ENCODE measurements at regions not wholly inside any gene's neighbourhood (a gene's known extent, or its start where the extent isn't known, plus 50 kb on each side); places are given as distances from the start of the nearest gene placed in this dataset.
"Not testable (repeated sequence)": the region's sequence is repeated elsewhere in the genome, so short reads cannot be mapped to it uniquely, and the experiment has no call there.

DNA sequence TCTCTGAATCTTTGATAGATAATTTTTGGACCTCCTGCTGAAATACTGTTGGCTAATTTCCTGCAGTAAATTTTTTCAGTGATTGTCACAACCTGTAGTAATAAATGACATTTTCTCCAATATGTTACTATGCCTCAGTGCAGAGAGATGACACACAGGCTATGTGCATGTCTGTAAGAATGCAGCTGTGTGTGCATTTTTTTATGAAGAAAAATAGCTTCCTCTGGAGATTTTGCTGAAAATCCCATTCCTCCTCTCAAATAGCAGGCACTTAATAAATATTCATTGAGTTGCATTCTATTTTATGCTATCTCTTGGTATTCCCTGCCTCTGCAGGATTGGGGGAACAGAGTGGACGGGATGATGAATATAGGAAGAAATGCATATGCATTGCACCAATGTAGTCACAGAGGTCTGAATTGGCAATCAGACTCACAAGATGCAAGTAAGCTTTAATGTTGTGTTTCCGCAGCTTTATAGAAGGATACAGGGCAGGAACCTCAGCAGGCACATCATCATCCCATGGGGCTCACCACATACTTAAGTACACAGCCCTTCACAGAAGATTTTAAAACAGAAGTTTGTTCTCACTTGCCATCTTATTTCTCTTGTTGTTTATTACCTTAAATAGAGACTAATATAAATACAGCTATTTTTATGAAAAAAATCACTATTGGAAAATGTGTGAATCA lies 474.7 kb downstream of the EPM2A start:
- FAIRE-seq (no peak), DNase-seq (ENCODE audit: low spot score in 2 of 2) (no peak)

DNA sequence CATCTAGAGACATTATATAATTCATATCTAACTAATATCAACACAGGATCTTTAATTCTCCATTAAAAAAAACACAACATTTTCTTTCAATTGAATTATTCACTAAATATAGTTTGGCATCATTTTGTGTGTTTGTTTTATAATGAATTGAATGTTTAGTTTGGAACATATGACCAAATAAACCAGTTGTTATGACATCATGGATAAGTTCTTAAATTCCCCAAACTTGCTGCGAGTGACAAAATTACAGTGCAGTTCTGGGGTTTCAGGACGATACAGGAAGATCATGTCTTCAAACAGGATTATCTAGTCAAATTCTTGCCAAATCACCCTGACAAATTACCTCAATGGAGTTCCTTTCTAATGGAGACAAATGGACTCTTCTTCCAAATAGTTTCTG lies 473.6 kb downstream of the EPM2A start:
- DNase-seq (ENCODE audit: low spot score in 2 of 2) (no peak), FAIRE-seq (peak; percentile 13)

DNA sequence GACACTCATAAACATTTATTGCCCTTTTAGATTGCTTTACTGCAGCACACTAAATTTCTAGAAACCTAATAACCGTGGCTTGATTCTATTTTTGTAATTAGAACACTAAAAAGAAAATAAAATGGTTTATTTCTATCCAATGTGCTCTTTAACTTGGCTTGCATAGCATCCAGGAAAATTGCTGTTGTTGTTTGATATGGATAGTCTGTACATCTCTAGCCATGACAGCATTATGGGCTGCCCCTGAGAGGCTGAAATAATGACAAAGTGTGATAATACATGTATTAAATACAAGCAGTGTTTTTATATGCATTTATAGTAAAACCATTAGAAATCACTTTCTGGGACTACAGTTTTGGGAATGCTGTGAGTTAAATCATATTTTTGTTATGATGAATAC lies 472.5 kb downstream of the EPM2A start:
- FAIRE-seq (no peak), DNase-seq (ENCODE audit: low spot score in 2 of 2) (no peak)

DNA sequence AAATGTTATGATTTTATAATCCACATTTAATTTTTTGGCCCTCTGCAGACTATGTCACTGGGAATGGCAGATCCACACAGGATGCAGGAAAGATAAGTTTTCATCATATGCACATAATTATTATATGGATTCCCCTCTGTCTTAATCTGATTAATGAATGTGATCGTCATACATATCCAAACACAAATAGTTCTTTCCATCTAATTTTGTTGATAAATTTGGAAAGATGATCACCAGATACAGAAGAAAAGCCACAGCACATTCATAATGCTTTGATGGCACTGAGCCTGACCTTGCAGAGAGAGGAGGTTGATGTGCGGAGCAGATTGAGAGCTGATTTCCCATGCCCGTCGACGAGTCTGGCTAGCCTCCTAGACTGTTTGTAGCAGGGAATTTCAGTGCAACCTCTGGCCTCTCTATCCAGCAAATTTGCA lies 471.5 kb downstream of the EPM2A start:
- DNase-seq (ENCODE audit: low spot score in 2 of 2) = no peak
- no peak for FAIRE-seq

DNA sequence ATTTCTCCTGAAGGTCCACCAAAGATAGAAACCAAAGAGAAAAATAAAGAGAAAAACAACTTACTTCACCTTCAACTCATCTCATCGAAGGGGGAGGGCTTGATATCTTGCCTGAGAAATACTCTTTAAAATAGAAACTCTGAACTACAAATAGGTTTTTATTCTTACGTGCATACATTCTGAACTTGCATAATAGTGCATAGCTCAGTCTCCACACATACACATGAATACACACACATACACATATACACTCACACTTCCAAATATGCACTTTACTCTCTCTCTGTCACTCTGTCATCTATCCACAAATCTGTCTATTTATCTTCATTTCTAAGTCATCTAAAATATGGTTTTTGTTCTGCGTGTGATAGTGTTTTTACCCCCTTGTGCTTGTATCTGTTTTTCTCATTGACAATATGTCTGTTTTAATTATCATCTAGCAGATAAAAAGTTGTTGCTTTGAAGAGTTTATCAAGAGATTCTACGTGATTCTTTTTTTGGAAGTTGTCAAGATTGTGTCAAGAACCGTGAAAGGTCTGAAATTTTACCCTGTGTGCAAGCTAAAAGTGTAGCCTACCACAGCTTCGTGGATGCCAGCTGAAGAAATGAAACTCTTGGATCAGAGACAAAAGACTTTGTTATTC lies 468.8 kb downstream of the EPM2A start:
- DNase-seq (ENCODE audit: low spot score in 2 of 2) (no peak), FAIRE-seq (no peak)

DNA sequence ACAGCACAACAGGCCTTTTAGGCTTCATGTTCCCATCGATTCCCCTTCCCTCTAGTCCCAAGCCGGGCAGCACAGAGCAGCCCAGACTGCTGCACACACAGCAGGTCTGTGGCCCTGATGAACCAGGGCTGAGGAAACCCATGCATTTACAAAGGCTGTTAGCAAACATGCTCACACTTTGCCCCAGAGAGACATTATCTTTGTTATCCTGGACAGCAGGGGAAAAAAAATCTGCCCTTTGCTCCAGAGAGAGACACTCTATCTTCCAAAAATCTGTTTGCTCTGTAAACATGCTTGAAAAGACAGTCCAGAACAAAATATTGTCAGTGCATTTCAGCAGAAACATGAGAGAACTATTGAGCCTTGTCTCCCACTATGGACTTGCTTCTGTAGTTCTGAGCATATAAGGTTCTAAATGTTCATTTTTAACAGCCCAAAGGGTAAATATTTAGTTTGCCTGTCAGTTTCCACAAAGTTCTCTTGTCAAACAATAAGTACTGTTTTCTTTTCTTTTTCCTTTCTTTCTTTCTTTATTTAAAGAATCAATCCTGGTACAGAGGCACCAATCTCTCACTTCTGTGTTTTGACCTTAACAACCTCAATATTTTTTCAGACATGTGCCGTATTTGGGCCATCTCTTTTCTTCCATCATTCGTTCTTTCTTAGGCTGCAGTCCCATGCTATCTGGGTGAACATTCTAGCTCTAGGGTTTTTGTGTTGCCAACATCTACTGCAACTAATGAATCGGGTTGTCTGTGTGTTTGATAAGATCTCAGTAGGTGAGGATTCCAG lies 468.0 kb downstream of the EPM2A start:
- no peak for DNase-seq (ENCODE audit: low spot score in 2 of 2)

DNA sequence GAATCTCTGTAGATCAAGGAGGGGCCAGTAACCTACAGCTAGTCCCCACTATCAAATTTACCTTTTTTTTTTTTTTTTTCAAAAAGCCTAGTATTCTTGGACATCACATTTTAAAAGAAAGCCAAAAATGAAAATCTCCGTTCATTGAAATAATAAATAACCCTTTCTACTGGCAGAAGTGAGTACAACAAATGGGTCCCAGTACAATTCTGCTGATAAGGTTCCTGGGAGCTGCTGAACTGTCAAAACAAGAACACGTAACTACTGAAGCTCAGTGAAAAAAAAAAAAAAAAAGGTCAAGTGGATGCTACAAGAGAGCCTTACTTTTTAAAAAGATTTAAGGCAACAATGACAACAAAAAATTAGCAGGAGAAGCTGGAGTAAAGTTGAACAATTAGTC lies 464.9 kb downstream of the EPM2A start:
- no peak for DNase-seq (ENCODE audit: low spot score in 2 of 2)
- no peak for FAIRE-seq

More for the DNA sequence above, 468.0 kb downstream of the EPM2A start:
- no peak for FAIRE-seq

DNA sequence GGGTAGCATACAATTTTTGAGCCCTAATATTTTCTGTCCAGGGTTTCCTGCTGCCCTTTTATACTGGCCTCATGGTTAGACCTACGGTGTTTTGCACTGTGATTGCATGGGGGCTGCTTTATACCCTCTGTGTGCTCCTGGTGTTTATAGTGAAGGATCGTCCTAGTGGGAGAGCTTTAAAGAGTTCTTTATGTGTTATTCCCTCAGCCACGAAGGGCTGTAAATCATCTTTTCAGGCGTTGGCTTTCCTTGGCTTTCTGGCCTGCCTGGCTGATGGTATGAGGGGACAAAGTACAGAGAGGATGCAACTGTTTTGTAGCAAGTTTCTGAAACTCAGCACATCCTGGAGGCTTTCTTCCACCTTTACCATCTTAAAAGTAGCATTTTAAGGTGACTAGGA lies 464.3 kb downstream of the EPM2A start:
- DNase-seq (ENCODE audit: low spot score in 2 of 2) = no peak

DNA sequence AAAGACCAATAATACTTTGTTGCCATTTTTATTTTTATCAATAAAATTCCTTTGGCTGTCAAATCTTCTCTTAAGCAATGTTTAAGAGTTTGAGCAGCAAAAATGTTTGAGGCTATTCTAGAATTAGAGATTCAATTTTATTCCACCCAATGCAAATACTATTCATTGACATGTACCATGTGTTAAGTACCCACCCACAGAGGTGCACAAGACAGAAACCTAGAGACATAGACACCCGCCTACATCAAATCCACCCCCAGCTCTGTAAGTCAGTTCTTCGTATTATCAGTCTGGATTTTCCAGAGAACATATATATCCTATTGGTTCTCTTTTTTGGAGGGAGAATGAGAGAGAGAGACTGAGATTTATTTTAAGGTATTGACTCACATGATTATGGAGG lies 463.7 kb downstream of the EPM2A start:
- FAIRE-seq (no peak), DNase-seq (ENCODE audit: low spot score in 2 of 2) (no peak)

More for the DNA sequence above, 464.3 kb downstream of the EPM2A start:
- FAIRE-seq = no peak

DNA sequence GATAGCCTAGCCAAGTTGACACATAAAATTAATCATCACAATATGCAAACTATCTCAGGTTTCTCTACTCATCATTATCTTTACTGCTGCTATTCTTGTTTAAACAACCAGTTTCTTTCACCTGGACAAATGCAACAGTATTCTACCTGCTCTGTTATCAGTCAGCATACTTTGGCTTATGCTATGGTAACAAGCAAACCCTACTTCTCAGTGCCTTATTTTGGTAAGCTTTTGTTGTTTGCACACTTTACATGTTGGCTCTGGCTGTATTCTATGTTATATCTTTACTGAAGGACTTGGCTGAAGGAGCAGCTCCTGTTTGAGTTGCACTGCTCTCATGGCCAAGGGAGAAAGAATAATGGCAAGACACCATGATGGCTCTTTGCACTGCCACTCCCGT lies 463.1 kb downstream of the EPM2A start:
- FAIRE-seq (no peak), DNase-seq (ENCODE audit: low spot score in 2 of 2) (no peak)

DNA sequence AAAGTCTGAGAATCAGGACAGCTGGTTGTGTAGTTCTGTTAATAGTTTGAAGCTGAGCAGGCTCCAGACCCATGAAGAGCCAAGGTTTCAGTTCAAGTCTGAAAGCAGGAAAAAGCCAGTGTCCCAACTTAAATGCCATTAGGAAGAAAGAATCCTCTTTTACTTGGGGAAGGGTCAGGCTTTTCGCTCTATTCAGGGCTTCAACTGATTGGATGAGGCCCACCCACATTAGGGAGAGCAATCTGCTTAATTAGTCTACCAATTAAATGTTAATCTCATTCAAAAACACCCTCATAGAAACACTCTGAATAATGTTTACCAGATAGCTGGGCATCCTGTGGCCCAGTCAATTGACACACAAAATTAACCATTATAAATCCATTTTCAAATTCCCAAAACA lies 462.2 kb downstream of the EPM2A start:
- DNase-seq (ENCODE audit: low spot score in 2 of 2) (no peak), FAIRE-seq (no peak)

DNA sequence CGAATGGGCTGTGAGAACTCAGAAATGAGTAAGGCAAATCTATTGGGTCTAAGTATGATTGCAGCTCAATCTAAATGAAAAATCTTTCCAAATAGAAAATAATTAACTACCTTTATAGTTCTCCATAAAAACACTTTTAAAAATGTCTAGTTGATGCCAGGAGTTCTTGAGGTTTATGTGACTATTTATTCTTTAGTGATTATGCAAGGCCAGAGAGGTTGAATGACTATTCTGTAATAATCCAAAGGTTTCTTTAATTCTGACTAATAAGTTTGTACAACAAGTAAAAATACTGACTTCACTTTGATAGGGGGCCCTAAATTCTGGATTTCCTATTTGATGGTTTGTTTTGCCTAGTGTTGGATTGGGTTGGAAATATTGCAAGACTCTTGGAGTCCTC lies 461.2 kb downstream of the EPM2A start:
- FAIRE-seq (no peak), DNase-seq (ENCODE audit: low spot score in 2 of 2) (no peak)

DNA sequence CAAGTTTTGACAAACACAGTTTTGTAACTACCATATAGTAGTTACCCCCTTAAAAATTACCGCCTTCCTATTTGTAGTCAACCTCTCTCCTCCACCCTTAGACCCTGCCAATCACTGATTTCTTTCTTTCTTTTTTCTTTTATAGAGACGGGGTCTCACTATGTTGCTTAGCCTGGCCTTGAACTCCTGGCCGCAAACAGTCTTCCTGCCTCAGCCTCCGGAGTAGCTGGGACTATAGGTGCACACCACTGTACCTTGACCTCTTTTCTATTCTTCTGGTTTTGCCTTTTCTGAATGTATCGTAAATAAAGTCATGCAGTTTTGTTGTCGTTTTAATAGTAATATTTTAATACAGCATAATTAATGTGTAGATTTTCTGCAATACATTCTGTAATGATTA lies 460.3 kb downstream of the EPM2A start:
- FAIRE-seq = no peak
- no peak for DNase-seq (ENCODE audit: low spot score in 2 of 2)

DNA sequence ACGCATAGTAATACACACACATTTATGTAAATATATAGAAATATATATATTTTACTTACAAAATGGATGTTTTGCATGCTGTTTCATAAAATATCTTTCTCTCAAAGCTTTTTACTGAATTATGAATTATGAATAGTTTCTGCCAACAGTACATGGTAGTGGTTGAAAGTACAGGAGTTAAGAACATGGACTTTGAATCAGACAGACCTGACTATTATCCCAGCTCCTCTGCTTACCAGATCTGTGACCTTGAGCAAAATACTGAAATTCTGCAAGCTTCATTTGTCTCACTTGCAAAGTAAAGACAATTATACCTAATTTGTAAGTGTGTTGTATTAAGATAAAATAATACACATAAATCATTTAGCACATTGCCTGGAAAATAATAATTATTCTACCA lies 459.5 kb downstream of the EPM2A start:
- DNase-seq (ENCODE audit: low spot score in 2 of 2) = no peak
- no peak for FAIRE-seq

DNA sequence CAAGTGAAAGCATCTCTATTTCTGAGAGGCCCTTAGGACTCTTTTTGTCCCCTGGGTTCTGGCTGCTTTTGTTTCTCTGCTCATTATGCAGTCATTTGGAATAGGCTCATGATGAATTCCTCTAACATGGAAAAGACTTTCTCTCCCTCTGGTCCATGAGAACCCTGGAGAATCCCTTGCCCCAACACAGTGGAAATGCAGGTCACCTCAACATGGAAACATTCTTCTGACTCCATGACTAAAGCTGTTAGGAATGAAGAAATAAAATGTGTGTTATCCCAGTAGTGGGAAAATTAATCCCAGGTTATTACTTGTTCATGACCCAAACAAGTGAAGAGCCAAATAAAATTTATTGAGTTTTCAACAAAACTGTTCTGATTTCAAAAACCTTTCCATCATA lies 458.6 kb downstream of the EPM2A start:
- DNase-seq (ENCODE audit: low spot score in 2 of 2) (no peak), FAIRE-seq (no peak)

DNA sequence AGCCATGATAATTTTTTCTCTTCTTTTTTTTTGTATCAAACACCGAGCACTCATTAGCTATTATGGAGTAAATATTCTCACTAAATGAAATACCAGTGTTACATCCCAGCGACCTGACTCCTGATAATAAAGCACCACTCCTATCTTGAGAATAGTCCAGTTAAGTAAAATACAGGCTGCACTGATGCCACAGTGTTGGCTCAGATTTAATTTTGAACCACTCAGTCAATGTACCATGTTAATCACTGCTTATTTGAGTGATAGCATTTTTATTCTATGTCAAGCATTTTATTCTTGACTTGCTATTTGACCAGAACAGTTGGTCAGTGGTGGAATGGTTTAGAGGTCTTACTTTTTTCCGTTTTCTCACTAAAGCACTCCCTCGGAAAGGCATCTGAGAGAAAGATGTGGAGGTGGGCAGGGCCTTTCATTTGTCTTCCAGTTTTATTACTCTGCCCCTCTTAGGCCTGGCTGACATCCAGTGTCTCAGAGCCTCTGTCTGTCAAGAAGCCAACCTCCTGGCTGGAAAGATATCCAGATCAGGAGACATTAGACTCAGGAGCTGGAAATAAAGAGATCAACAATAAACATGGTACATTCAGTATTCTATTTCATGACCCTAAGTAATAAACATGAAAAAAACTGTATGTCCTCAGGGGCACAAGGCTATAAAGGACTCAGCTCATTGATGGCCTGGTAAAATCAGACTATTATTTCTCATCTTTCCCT lies 457.8 kb downstream of the EPM2A start:
- DNase-seq (ENCODE audit: low spot score in 2 of 2) = no peak
- no peak for FAIRE-seq

DNA sequence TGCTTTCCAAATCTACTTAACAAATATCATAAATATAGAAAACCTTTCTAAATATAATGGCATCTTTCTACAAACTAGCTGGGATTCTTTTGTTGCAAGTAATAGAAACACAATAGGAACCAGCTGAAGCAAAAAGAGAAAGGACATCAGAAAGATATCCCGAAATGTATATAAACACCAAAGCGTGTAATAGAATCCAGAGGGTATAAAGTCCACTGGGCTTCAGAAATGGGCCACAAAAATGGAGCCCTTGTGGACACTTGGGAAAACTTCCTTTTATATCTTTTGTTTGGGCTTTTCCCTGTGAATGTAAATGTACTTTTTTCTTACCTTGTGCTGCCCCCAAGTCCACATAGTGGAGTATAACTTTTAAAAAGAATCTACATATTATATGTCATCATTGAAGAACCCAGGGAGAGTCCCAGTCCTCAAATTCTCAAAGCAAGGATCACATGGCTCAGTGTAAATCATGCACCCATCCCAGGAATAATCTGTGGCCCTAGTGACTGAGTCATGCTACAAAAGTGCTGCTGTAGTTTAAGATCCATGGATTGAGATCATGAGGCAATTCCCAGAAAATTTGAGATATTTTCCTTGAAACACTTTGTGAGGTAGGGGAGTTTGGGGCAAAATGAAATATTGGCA lies 457.0 kb downstream of the EPM2A start:
- FAIRE-seq (no peak), DNase-seq (ENCODE audit: low spot score in 2 of 2) (no peak)

DNA sequence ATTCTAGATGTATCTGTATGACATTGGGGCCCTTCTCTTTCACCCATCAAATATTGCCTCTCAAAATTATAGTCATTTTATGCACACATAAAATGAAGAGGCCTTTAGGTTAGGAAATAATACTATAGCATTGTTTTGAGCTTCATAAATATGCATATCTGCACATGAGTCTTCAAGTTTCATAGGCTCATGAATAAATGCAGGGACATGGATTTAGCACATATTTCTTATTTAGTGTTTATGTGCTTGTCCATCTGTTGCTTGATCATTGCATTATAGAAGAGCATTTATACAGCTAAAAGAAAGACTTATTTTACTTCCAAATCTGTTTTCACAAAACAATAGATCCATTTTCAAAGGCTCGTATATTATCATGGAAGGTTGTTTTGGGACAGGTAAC lies 455.8 kb downstream of the EPM2A start:
- DNase-seq (ENCODE audit: low spot score in 2 of 2) = no peak
- FAIRE-seq = no peak

DNA sequence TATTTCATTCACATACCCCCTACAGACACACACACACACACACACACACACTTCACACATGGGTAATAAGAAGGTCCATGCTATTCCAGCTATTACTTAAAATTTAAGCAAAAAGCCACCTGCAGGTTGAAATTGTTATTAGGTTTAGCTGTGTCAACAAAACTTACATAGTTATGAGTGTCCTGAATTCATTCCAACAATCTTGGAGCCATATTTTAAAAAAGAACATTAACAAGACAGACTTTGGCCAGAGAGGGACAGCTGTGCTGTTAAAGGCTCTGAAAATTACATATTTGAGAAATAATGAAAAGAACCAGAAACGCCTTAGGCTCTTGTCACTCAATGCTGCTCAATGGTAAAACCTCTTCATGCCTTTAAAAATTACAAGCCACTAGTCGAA lies 455.3 kb downstream of the EPM2A start:
- DNase-seq (ENCODE audit: low spot score in 2 of 2) = no peak
- FAIRE-seq = no peak

DNA sequence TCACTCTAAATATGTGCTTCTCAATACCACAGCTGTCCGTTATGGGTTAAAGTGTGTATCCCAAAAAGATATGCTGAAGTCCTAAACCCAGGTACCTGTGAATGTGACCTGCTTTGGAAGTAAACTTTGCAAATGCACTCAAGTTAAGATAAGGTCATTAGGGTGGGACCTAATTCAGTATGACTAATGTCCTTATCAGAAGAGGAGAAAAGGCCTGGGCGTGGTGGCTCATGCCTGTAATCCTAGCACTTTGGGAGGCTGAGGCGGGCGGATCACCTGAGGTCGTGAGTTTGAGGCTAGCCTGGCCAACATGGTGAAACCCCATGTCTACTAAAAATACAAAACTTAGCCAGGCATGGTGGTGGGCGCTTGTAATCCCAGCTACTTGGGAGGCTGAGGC lies 452.1 kb downstream of the EPM2A start:
- DNase-seq (ENCODE audit: low spot score in 2 of 2); FAIRE-seq: not testable (repeated sequence)

DNA sequence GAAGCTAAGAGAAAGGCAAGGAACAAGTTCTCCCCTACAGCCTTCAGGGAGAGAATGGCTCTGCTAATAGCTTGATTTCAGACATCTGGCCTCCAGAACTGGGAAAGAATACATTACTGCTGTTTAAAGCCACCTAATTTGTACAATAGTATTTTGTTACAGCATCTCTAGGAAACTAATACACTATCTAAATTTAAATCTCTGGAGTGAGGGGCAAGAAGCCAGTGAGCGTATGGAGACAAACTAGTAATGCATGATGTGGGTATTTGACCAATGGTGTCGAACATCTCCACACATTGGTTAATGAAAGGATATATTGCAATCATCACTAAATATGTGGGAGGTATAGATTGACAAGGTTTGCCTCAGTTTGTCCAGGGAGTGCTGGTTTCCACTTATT lies 451.5 kb downstream of the EPM2A start:
- no peak for FAIRE-seq
- DNase-seq (ENCODE audit: low spot score in 2 of 2) = no peak
